Uterus (tissue), 2 donors: ENCODE measurements at regions not wholly inside any gene's neighbourhood (a gene's known extent, or its start where the extent isn't known, plus 50 kb on each side); places are given as distances from the start of the nearest gene placed in this dataset.

Experiments used
- POLR2A ChIP-seq, 2 donors: fragments of 450-650 bp; IDR thresholded peaks; one replicate each; pipeline ENCODE4 v1.6.1; 2016; ENCODE audit warnings: antibody characterized with exemption in 2 of 2, mild to moderate bottlenecking in 1 of 2, moderate library complexity in 1 of 2
- TF ChIP-seq, protein P1 (sequence below), 4 experiments: fragments of 200-600 bp in 2 of 4; fragments of 450-650 bp in 2 of 4; sonication (generic) in 2 of 4; IDR thresholded peaks; one replicate each; pipeline ENCODE4 v1.5.1; 2016 to 2019; ENCODE audit warnings: antibody characterized with exemption in 4 of 4, mild to moderate bottlenecking in 2 of 4, moderate library complexity in 1 of 4

GRCh38 chr11:69209421-69210309 is 53.9 kb downstream of the SMIM38 start:
- TF ChIP-seq, protein P1, sequence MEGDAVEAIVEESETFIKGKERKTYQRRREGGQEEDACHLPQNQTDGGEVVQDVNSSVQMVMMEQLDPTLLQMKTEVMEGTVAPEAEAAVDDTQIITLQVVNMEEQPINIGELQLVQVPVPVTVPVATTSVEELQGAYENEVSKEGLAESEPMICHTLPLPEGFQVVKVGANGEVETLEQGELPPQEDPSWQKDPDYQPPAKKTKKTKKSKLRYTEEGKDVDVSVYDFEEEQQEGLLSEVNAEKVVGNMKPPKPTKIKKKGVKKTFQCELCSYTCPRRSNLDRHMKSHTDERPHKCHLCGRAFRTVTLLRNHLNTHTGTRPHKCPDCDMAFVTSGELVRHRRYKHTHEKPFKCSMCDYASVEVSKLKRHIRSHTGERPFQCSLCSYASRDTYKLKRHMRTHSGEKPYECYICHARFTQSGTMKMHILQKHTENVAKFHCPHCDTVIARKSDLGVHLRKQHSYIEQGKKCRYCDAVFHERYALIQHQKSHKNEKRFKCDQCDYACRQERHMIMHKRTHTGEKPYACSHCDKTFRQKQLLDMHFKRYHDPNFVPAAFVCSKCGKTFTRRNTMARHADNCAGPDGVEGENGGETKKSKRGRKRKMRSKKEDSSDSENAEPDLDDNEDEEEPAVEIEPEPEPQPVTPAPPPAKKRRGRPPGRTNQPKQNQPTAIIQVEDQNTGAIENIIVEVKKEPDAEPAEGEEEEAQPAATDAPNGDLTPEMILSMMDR (IDR thresholded peaks at IDR 0.05): no peak
- no peak for TF ChIP-seq POLR2A (IDR thresholded peaks at IDR 0.05)
